Stomach (tissue), 4 donors: ENCODE measurements at regions not wholly inside any gene's neighbourhood (a gene's known extent, or its start where the extent isn't known, plus 50 kb on each side); places are given as distances from the start of the nearest gene placed in this dataset.

ENCODE experiments used
- CTCF ChIP-seq, 7 experiments: fragments of 450-650 bp in 4 of 7; fragments of 200-600 bp in 3 of 7; sonication (generic) in 3 of 7; IDR thresholded peaks; one replicate each; pipeline ENCODE4 v1.5.1; 2016 to 2019; ENCODE audit warnings: antibody characterized with exemption in 7 of 7, control low read depth in 2 of 7, mild to moderate bottlenecking in 1 of 7
- EP300 ChIP-seq: sonication (generic); formaldehyde crosslinking; IDR thresholded peaks from one replicate; pipeline ENCODE4 v1.6.1; 2017; ENCODE audit warnings: antibody characterized with exemption
- POLR2A ChIP-seq, 4 donors: fragments of 450-650 bp; IDR thresholded peaks; one replicate each; pipeline ENCODE4 v1.6.1; 2016; ENCODE audit warnings: antibody characterized with exemption in 4 of 4, control low read depth in 2 of 4, mild to moderate bottlenecking in 1 of 4, moderate library complexity in 1 of 4
- POLR2AphosphoS5 ChIP-seq, 3 donors: sonication (generic); formaldehyde crosslinking; IDR thresholded peaks; one replicate each; pipeline ENCODE4 v1.6.1; 2016; ENCODE audit warnings: antibody characterized with exemption in 3 of 3

- TF ChIP-seq POLR2A (IDR thresholded peaks at IDR 0.05) (no peak), CTCF (IDR thresholded peaks at IDR 0.05) (no peak), POLR2AphosphoS5 (IDR thresholded peaks at IDR 0.05) (no peak), EP300 (no peak)
These were observed 323.0 kb downstream of the C16orf95 start for GRCh38 chr16:86994215-86994614.
